CD14-positive monocyte (primary cell): ENCODE measurements at regions not wholly inside any gene's neighbourhood (a gene's known extent, or its start where the extent isn't known, plus 50 kb on each side); places are given as distances from the start of the nearest gene placed in this dataset.

Experiments used
- DNase-seq, 3 donors: peaks; one replicate each; pipeline ENCODE4 v3.0.0-alpha.2; 2011 to 2022
- H2AFZ ChIP-seq: 2 replicates; pipeline ENCODE4 v1.6.0; 2012; ENCODE audit warnings: mild to moderate bottlenecking, low read depth, low read length, inconsistent platforms; ENCODE audit not compliant: insufficient read depth, poor library complexity, severe bottlenecking
- H3K27ac ChIP-seq, 2 donors: 1 replicate in 1 of 2; 2 replicates in 1 of 2; pipeline ENCODE4 v1.5.1; 2012 to 2013; ENCODE audit warnings: low read length in 2 of 2, control low read depth in 1 of 2, inconsistent platforms in 1 of 2, low read depth in 1 of 2, mild to moderate bottlenecking in 1 of 2
- H3K27me3 ChIP-seq, 2 donors: one replicate each; pipeline versions ENCODE4 v1.6.0 to v1.6.1; 2011 to 2013; ENCODE audit warnings: low read length in 2 of 2; ENCODE audit not compliant: control insufficient read depth in 2 of 2, insufficient read depth in 2 of 2
- H3K36me3 ChIP-seq, 2 donors: replicated peaks in 1 of 2; 1 replicate in 1 of 2; 2 replicates in 1 of 2; pipeline versions ENCODE4 v1.5.1 to v1.6.1; 2012 to 2013; ENCODE audit warnings: low read length in 2 of 2, control low read depth in 1 of 2, inconsistent platforms in 1 of 2, mild to moderate bottlenecking in 1 of 2; ENCODE audit not compliant: insufficient read depth in 2 of 2, control insufficient read depth in 1 of 2
- H3K4me1 ChIP-seq, 2 donors: 1 replicate in 1 of 2; 2 replicates in 1 of 2; pipeline versions ENCODE4 v1.5.1 to v1.6.1; 2012 to 2013; ENCODE audit warnings: low read length in 2 of 2, control low read depth in 1 of 2, inconsistent platforms in 1 of 2, mild to moderate bottlenecking in 1 of 2, moderate library complexity in 1 of 2; ENCODE audit not compliant: insufficient read depth in 2 of 2, control insufficient read depth in 1 of 2
- H3K4me2 ChIP-seq: replicated peaks from 2 replicates; pipeline ENCODE3; 2012; ENCODE audit warnings: low read length, moderate library complexity, mild to moderate bottlenecking; ENCODE audit not compliant: poor library complexity, severe bottlenecking; ENCODE audit errors: extremely low read depth
- H3K4me3 ChIP-seq, 3 experiments: fragments of 200-600 bp in 1 of 3; sonication (generic) in 1 of 3; replicated peaks in 1 of 3; 1 replicate in 2 of 3; 2 replicates in 1 of 3; pipeline ENCODE4 v1.5.1; 2011 to 2013; ENCODE audit warnings: low read length in 3 of 3, mild to moderate bottlenecking in 3 of 3, control low read depth in 2 of 3, low read depth in 2 of 3, inconsistent platforms in 1 of 3, moderate library complexity in 1 of 3
- H3K79me2 ChIP-seq: 2 replicates; pipeline ENCODE4 v1.6.0; 2012; ENCODE audit warnings: mild to moderate bottlenecking, control low read depth, inconsistent platforms, low read length, moderate library complexity; ENCODE audit not compliant: insufficient read depth
- H3K9ac ChIP-seq: 2 replicates; pipeline ENCODE4 v1.6.0; 2017; ENCODE audit warnings: low read length, mild to moderate bottlenecking; ENCODE audit not compliant: insufficient read depth, poor library complexity, severe bottlenecking
- H3K9me3 ChIP-seq, 2 donors: replicated peaks in 1 of 2; 1 replicate in 1 of 2; 2 replicates in 1 of 2; pipeline versions ENCODE4 v1.5.1 to v1.6.1; 2012 to 2013; ENCODE audit warnings: low read length in 2 of 2, control low read depth in 1 of 2; ENCODE audit not compliant: control insufficient read depth in 1 of 2, insufficient read depth in 1 of 2
- H4K20me1 ChIP-seq: 2 replicates; pipeline ENCODE4 v1.6.0; 2012; ENCODE audit warnings: mild to moderate bottlenecking, low read length, control low read depth, moderate library complexity; ENCODE audit not compliant: insufficient read depth
- H3K27ac Mint-ChIP-seq, 7 donors: one replicate each; pipeline ENCODE4 v1.8.0; 2020; ENCODE audit warnings: mild to moderate bottlenecking in 7 of 7, mixed read lengths in 7 of 7, moderate library complexity in 6 of 7, inconsistent platforms in 2 of 7
- H3K27me3 Mint-ChIP-seq, 3 donors: one replicate each; pipeline ENCODE4 v1.8.0; 2021 to 2022; ENCODE audit warnings: low read depth in 3 of 3, mild to moderate bottlenecking in 3 of 3, mixed read lengths in 3 of 3, moderate library complexity in 3 of 3, inconsistent platforms in 1 of 3
- H3K36me3 Mint-ChIP-seq, 2 donors: one replicate each; pipeline ENCODE4 v1.8.0; 2020; ENCODE audit warnings: mixed read lengths in 2 of 2, inconsistent platforms in 1 of 2, mild to moderate bottlenecking in 1 of 2
- H3K4me1 Mint-ChIP-seq: one replicate; pipeline ENCODE4 v1.8.0; 2020; ENCODE audit warnings: mild to moderate bottlenecking, mixed read lengths
- H3K4me3 Mint-ChIP-seq, 2 donors: one replicate each; pipeline ENCODE4 v1.8.0; 2020; ENCODE audit warnings: mild to moderate bottlenecking in 2 of 2, mixed read lengths in 2 of 2, moderate library complexity in 1 of 2
- H3K9me3 Mint-ChIP-seq, 7 donors: one replicate each; pipeline ENCODE4 v1.8.0; 2020 to 2022; ENCODE audit warnings: mixed read lengths in 7 of 7, mild to moderate bottlenecking in 6 of 7, moderate library complexity in 6 of 7, inconsistent platforms in 2 of 7
- CTCF ChIP-seq: fragments of 200-600 bp; IDR thresholded peaks from one replicate; pipeline ENCODE4 v1.8.0; 2022; ENCODE audit warnings: antibody characterized with exemption, mild to moderate bottlenecking
- WGBS: methylation state at CpG from one replicate; pipeline ENCODE4 v1.1.5; 2013; ENCODE audit warnings: missing lambda C conversion rate; ENCODE audit not compliant: insufficient coverage; 5-methylcytosine and 5-hydroxymethylcytosine counted together
- intact Hi-C, 2 donors: fragments of 100-400 bp; cut with micrococcal nuclease; formaldehyde crosslinking; loops; one replicate each; pipeline versions ENCODE4 v1.15.0 to v1.15.1; 2023

GRCh38 chr2:139034064-139034463, 253.9 kb upstream of the NXPH2 start:
- H3K4me3 ChIP-seq: no peak overlapping the region
- no peaks in the 10 kb centered on the region for H3K27me3 Mint-ChIP-seq
- no peaks in the 10 kb centered on the region for H3K4me1 ChIP-seq
- no peaks in the 10 kb centered on the region for H4K20me1 ChIP-seq
- no peak overlapping the region for H2AFZ ChIP-seq
- TF ChIP-seq CTCF: no peak
- no peak overlapping the region for H3K9ac ChIP-seq
- H3K27me3 ChIP-seq: no peaks in the 10 kb centered on the region
- H3K9me3 Mint-ChIP-seq: peaks cover 0 to 7% (median 2%) of the 10 kb centered on the region in 7 donors
- no peaks in the 10 kb centered on the region for H3K36me3 Mint-ChIP-seq
- intact Hi-C loops: no loop called here
- no peak for DNase-seq
- H3K4me2 ChIP-seq: no peak overlapping the region
- H3K27ac ChIP-seq: no peak overlapping the region
- H3K4me1 Mint-ChIP-seq: no peaks in the 10 kb centered on the region
- H3K4me3 Mint-ChIP-seq: no peak overlapping the region
- no peaks in the 10 kb centered on the region for H3K36me3 ChIP-seq
- no peaks in the 10 kb centered on the region for H3K79me2 ChIP-seq
- no peaks in the 10 kb centered on the region for H3K9me3 ChIP-seq
- H3K27ac Mint-ChIP-seq: no peak overlapping the region

- TF ChIP-seq CTCF: no peak
- no peaks in the 10 kb centered on the region for H3K27me3 Mint-ChIP-seq
- Histone ChIP-seq H3K36me3 (no peaks in the 10 kb centered on the region), H2AFZ (no peak overlapping the region), H3K4me3 (no peak overlapping the region), H3K27me3 (no peaks in the 10 kb centered on the region), H3K4me1 (no peaks in the 10 kb centered on the region), H4K20me1 (no peaks in the 10 kb centered on the region), H3K4me2 (no peak overlapping the region), H3K79me2 (no peaks in the 10 kb centered on the region), H3K9ac (no peak overlapping the region), H3K9me3 (no peaks in the 10 kb centered on the region), H3K27ac (no peak overlapping the region)
- peaks cover 0 to 7% (median 2%) of the 10 kb centered on the region in 7 donors for H3K9me3 Mint-ChIP-seq
- no peaks in the 10 kb centered on the region for H3K36me3 Mint-ChIP-seq
- no peak for DNase-seq
- intact Hi-C loops: no loop called here
- H3K4me1 Mint-ChIP-seq: no peaks in the 10 kb centered on the region
- WGBS: no CpG with 5 or more reads among the region's 2 CpGs
- no peak overlapping the region for H3K4me3 Mint-ChIP-seq
- no peak overlapping the region for H3K27ac Mint-ChIP-seq
Observed at GRCh38 chr2:139033300-139033699, 253.1 kb upstream of the NXPH2 start.
